Lower lobe of right lung (tissue), 2 donors: ENCODE measurements at regions not wholly inside any gene's neighbourhood (a gene's known extent, or its start where the extent isn't known, plus 50 kb on each side); places are given as distances from the start of the nearest gene placed in this dataset.

ENCODE experiments used
- ATAC-seq, 2 donors: fragments of 200-7000 bp; cut with Tn5 transposase; one replicate each; pipeline ENCODE4 v1.9.1; 2020 to 2022; ENCODE audit warnings: mild to moderate bottlenecking in 2 of 2, moderate library complexity in 2 of 2
- DNase-seq: peaks from one replicate; pipeline ENCODE4 v3.0.0-alpha.2; 2020
- H3K27ac ChIP-seq: fragments of 200-600 bp; one replicate; pipeline ENCODE4 v1.8.0; 2022
- H3K27me3 ChIP-seq: fragments of 200-600 bp; one replicate; pipeline ENCODE4 v1.8.0; 2022; ENCODE audit warnings: low read depth
- H3K36me3 ChIP-seq: fragments of 200-600 bp; one replicate; pipeline ENCODE4 v1.8.0; 2022; ENCODE audit warnings: mild to moderate bottlenecking
- H3K4me1 ChIP-seq: fragments of 200-600 bp; one replicate; pipeline ENCODE4 v1.8.0; 2022
- H3K4me3 ChIP-seq: fragments of 200-600 bp; one replicate; pipeline ENCODE4 v1.8.0; 2022; ENCODE audit warnings: mild to moderate bottlenecking
- H3K9me3 ChIP-seq: fragments of 200-600 bp; one replicate; pipeline ENCODE4 v1.8.0; 2022
- intact Hi-C: fragments of 100-400 bp; cut with DNase I; formaldehyde crosslinking; loops from one replicate; pipeline ENCODE4 v1.11.0; 2022
- TF ChIP-seq, protein P1 (sequence below): fragments of 200-600 bp; IDR thresholded peaks from one replicate; pipeline ENCODE4 v1.8.0; 2022; ENCODE audit warnings: antibody characterized with exemption, mild to moderate bottlenecking
- donor health status: DM: no; HTN: yes; CAD: no; lungs with severe emphysema.

DNA sequence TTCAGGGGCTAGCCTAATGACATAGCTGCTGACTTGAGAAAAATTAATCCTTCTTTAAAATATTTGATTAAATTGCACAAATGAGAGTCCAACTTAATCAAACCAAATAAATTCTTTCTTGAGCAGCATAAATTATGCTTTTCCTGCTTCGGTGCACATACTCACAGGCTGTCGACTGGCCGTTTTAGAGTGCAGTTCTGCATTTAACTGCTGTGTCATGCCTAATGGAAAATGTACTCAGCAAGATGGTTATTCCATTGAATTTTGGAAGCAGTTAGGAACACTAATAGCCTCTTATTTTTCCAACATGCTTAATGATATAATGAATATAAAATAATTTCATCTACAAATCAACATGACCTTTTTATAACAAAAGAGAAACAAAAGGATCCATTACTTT lies 266.1 kb upstream of the LRIG3 start:
- H3K36me3 ChIP-seq = no peaks in the 10 kb centered on the region
- H3K4me3 ChIP-seq = no peak overlapping the region
- no peaks in the 10 kb centered on the region for H3K9me3 ChIP-seq
- ATAC-seq (no peak), DNase-seq (no peak)
- TF ChIP-seq, protein P1, sequence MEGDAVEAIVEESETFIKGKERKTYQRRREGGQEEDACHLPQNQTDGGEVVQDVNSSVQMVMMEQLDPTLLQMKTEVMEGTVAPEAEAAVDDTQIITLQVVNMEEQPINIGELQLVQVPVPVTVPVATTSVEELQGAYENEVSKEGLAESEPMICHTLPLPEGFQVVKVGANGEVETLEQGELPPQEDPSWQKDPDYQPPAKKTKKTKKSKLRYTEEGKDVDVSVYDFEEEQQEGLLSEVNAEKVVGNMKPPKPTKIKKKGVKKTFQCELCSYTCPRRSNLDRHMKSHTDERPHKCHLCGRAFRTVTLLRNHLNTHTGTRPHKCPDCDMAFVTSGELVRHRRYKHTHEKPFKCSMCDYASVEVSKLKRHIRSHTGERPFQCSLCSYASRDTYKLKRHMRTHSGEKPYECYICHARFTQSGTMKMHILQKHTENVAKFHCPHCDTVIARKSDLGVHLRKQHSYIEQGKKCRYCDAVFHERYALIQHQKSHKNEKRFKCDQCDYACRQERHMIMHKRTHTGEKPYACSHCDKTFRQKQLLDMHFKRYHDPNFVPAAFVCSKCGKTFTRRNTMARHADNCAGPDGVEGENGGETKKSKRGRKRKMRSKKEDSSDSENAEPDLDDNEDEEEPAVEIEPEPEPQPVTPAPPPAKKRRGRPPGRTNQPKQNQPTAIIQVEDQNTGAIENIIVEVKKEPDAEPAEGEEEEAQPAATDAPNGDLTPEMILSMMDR = no peak
- intact Hi-C loops = no loop called here
- H3K27me3 ChIP-seq = no peaks in the 10 kb centered on the region
- no peaks in the 10 kb centered on the region for H3K4me1 ChIP-seq
- no peak overlapping the region for H3K27ac ChIP-seq

DNA sequence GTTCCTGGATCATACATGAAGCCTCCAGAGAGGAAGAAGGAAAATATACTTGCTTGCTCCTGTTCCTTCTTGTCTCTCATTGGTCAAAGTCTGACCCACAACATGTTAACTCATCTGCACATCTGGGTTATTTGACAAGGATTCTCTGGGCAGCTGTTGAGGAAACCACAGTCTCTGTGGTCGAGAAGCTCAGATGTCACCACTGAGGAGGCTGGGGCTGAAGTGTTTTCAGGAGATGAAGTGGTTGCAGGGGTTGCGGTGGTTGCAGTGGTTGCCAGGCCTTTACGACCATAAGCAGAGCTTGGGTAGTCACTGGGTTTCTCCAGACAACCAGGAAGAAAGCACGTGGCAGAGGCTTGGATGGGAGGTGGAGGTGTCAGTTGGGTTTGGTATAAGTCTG lies 265.0 kb upstream of the LRIG3 start:
- intact Hi-C loops = no loop called here
- no peaks in the 10 kb centered on the region for H3K4me1 ChIP-seq
- H3K4me3 ChIP-seq = no peak overlapping the region
- no peak overlapping the region for H3K27ac ChIP-seq
- H3K27me3 ChIP-seq = no peaks in the 10 kb centered on the region
- H3K36me3 ChIP-seq = no peaks in the 10 kb centered on the region
- TF ChIP-seq, protein P1 = no peak
- DNase-seq (no peak), ATAC-seq (no peak)
- H3K9me3 ChIP-seq = no peaks in the 10 kb centered on the region

DNA sequence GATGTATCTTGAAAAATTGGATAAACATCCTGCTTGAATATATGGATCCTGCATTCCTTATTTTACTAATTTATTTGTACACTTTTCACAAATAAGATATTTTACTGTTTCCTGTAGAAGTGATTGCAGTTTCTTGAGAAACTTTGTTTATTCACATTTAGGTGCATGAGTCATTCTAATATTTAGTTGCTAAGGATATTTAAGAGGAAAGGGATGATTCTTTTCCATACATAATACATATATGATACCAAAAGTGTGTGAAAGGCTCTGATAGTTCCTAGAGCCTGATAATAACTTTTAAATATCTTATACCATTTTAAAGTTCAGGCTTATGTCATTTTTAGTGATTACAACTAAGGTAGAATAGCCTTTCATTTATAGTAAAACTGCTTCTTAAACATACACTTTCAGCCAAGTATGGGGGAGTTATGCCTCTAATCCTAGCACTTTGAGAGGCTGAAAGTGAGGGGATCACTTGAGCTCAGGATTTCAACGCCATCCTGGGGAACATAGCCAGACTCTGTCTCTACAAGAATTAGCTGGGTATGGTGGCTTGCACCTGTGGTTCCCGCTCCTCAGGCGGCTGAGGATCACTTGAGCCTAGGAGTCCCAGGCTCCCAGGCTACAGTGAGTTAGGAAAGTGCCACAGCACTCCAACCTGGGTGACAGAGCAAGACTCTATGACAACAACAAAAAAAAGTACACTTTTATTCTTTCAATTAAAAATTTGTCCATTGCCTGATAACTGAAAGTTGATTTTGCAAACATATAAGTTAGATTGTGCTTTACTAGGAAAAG lies 262.6 kb upstream of the LRIG3 start:
- ATAC-seq (no peak), DNase-seq (no peak)
- Histone ChIP-seq H3K27ac (no peak overlapping the region), H3K36me3 (no peaks in the 10 kb centered on the region), H3K9me3 (no peaks in the 10 kb centered on the region), H3K27me3 (no peaks in the 10 kb centered on the region), H3K4me3 (no peak overlapping the region), H3K4me1 (no peaks in the 10 kb centered on the region)
- TF ChIP-seq, protein P1 = no peak
- intact Hi-C loops = no loop called here

DNA sequence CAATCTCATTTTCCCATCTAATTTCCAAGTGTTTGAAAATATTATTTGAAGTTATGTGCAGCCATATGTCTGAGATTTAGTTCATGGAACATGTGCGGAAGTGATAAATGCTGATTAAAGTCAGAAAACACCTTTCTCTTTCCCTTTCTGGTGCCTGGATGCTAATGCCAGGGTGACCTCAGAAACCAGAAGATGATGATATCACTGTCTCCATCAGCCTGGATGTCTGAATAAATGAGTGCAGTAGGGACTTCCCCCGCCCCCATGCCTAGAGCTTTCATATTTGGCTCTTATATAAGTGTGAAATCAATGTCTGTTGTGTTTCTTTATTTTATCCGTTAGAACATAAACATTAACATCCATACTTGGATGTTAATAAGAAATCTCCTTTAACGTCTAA lies 261.9 kb upstream of the LRIG3 start:
- Histone ChIP-seq H3K27ac (no peak overlapping the region), H3K27me3 (no peaks in the 10 kb centered on the region), H3K36me3 (no peaks in the 10 kb centered on the region), H3K9me3 (no peaks in the 10 kb centered on the region), H3K4me1 (no peaks in the 10 kb centered on the region), H3K4me3 (no peak overlapping the region)
- DNase-seq (no peak), ATAC-seq (no peak)
- intact Hi-C loops = no loop called here
- TF ChIP-seq, protein P1 = no peak

DNA sequence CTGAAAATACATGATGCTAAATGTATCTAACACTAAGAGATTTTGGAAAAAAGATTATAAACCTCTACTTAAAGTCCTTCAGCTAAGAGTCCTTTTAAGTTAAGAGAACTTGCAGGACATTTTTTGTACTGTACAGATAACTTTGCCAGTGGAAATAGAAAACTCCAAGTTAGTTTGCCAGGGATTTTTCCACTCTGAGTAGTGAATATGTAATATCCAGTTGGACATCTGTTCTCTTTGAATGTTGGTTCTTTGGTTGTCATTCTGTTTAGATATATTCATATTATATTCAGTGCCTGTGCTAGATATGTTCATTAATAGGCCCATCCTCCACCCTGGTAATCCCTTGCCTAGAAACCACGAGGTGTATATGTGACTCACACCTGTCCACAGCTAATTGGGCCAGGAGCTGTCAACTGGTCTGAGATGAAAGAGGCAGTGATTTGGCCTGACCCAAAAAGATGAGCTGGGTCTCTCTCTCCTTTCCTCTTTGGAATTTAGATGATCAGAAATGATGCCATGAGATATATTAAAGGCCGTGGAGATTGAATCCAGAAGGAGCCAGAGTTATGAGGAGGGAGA lies 261.0 kb upstream of the LRIG3 start:
- H3K4me1 ChIP-seq = no peaks in the 10 kb centered on the region
- ATAC-seq = no peak
- TF ChIP-seq, protein P1 = no peak

More for the DNA sequence above, 261.0 kb upstream of the LRIG3 start:
- DNase-seq = no peak
- H3K9me3 ChIP-seq = no peaks in the 10 kb centered on the region
- H3K27me3 ChIP-seq = no peaks in the 10 kb centered on the region
- H3K27ac ChIP-seq = no peak overlapping the region
- H3K36me3 ChIP-seq = no peaks in the 10 kb centered on the region
- intact Hi-C loops = no loop called here
- H3K4me3 ChIP-seq = no peak overlapping the region
